HPDE6-E6E7 (cell line): ENCODE measurements at regions not wholly inside any gene's neighbourhood (a gene's known extent, or its start where the extent isn't known, plus 50 kb on each side); places are given as distances from the start of the nearest gene placed in this dataset.
"Not testable (repeated sequence)": the region's sequence is repeated elsewhere in the genome, so short reads cannot be mapped to it uniquely, and the experiment has no call there.

Experiments used
- DNase-seq: peaks from one replicate; pipeline ENCODE4 v3.0.0; 2011; ENCODE audit warnings: missing footprints; ENCODE audit errors: extremely low spot score

DNA sequence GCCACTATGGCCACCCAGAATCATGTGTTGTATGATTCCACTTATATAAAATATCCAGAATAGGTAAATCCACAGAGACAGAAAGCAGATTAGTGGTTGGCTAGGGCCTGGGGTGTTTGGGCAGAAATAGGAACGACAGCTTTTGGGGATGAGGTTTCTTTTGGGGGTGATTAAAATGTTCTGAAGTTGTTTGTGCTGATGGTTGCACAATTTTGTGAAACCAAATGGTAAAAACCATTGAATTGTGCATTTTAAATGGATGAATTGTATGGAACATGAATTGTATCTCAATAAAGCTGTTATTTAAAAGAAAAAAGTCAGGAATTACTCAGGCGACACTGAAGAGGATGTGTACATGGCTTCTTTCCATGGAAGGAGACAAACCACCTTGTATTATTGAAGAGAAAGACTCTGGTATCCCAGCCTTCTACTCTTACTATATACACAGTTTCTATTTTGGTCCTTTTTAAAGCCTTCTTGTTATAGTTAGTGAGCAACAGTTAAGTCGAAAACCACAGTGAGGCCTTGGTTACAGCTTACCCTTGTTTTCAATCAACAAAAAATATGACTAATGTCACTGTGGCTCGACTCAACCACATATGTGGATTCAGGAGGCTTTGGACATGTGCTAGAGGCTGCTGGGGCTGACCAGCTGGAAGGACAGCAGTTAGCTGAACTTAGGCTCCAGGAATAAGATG is 57.1 kb upstream of the KMT2E start:
- no peak for DNase-seq

DNA sequence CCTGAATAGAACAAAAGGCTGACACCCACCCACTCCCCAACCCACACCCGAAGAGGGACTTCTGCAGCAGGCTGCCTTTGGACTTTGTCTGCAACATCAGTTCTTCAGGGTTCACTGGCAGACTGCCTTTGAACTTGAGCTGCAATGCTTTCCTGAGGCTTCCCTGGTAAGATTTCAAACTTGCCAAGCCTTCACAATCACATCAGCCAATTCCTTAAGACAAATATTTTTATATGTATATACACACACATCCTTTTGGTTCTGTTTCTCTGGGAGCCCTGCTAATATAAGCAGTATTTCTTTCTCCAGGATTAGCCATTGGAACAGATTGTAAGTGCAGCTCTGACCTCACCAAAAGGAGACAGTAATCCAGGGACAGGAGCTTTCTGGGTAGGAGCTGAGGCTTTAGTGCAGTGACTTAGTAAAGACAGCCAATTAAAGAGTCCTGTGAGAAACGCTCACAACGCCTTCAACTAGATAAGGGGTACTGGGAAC is 55.6 kb upstream of the KMT2E start:
- no peak for DNase-seq

DNA sequence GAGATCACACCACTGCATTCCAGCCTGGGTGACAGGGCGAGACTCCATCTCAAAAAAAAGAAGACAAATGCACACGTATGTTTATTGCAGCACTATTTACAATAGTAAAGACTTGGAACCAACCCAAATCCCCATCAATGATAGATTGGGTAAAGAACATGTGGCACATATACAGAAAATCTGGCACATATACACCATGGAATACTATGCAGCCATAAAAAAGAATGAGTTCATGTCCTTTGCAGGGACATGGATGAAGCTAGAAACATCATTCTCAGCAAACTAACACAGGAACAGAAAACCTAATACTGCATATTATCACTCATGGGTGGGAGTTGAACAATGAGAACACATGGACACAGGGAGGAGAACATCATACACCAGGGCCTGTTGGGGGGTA is 54.5 kb upstream of the KMT2E start:
- not testable (repeated sequence) for DNase-seq

DNA sequence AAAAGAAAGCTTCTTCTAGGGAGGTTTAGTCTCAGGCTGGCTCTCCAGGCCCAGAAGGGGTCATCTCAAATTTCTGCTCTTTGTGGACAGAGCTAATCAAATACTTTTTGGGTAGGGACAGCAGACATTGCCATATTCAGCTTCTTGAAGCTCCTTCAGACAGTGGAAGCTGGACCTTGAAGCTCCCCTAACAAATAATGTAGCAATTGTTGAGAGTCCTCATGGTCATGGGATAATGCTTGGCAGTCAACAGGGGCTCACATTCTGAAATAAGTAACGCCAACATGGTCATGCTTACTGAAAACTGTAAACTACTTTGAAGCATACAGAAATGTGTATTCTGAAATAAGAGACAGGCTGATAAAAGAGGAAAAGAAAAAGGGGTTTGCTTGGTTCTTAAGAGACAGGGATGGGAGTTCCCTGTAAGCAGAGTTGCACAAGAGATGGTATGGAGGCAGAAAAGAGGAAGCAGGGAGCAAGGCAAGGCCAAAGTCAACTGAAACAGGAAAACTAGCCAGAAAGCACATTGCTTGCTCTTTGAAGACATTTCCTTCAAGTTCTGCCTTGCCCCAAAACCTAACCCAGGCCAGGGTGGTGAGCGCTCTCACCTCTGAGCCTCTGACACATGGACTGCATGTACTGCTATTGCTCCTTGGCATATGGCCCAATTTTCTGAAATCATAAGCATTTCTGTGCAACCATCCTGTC is 53.1 kb upstream of the KMT2E start:
- DNase-seq: no peak

DNA sequence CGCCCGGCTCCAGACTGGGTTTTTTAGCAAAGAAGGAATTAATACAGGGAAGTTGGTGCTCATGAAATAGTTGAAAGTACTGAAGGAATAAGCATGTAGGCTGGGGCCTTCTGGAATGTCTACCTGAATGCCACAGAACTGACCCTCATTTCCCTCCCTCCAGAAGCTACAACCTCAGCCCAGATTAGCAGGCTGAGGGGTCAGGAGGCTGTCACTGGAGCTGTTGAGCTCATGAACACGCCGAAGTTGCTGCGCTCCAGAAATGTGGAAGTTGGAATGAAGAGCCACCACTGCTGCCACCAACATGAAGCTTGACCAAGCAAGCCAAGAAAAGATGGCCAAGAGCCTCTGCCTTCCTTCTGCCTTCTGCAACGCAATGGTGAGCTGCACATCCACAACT is 52.2 kb upstream of the KMT2E start:
- no peak for DNase-seq

DNA sequence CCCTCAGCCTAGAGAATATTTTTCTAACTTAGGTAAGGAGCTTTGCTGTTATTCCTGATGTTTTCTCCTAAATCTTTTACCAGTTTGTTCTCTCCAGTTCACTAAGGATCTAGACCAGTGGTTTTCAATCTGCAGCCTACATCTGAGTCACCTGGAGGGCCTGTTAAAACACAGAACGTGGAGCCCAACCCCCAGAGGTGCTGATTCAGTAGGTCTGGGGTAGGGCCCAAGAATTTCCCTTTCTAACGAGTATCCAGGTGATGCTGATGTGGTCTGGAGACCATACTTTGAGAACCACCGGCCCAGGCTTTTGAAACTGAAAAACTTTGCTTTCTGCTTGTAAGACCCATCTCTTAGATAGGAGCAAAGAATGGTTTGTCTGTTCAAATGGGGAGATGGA is 51.2 kb upstream of the KMT2E start:
- DNase-seq: peak; percentile 82

DNA sequence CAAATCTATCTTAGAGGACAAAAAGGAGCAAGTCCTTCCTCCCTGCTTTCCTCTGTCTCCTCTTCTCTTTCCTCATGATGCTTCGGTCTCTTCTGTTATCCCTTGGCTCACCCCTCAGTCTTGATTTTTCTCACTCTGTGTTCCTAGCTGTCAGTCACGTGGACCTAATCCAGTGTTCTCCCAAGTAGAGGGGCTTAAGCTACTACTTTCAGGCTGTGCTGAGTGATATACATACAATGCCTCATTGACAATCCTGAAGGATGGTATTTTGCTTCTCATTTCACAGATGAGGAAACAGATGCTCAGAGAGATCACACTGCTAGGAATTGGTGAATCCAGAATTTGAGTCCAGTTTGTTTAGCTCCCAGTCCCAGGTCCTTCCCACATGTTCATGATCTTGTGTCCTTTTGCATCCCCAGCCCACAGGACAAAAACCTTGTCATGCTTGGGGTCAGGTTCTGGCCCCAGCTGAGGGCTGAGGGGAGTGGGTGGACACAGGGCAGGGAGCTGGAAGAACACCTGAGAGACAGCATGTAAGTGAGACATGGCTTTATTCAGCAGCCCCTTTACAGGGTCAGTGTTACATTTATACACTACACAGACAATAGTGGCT is 50.5 kb upstream of the KMT2E start:
- no peak for DNase-seq

DNA sequence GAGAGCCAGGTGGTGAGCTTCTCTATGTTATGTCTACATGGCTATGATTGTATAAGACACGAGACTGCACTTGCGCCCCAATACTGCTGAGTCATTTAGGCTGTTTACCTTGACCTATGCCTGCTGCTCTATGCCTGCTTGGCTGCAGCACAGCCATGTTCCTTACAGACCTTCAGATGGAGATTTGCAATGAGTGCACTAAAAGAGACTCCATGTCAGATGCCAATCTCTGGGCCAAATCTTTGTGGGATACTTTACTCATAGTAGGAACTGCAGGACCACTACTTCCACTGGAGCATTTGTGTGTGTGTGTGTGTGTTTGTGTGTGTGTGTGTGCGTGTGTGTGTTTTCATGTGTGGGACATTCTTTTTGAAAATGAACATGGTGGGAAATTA is 50.0 kb upstream of the KMT2E start:
- DNase-seq: no peak
